Panc1 (cell line): ENCODE measurements at regions not wholly inside any gene's neighbourhood (a gene's known extent, or its start where the extent isn't known, plus 50 kb on each side); places are given as distances from the start of the nearest gene placed in this dataset.

Experiments
- CTCF ChIP-seq: fragments of 450-650 bp; IDR thresholded peaks from 2 replicates; pipeline ENCODE4 v1.5.1; 2017; ENCODE audit warnings: mild to moderate bottlenecking
- REST ChIP-seq, 2 experiments: IDR thresholded peaks; 2 replicates each; pipeline ENCODE4 v1.6.1; 2011 to 2012; ENCODE audit warnings: low read depth in 2 of 2, control low read depth in 1 of 2, low read length in 1 of 2, mild to moderate bottlenecking in 1 of 2, moderate library complexity in 1 of 2; ENCODE audit not compliant: insufficient read depth in 1 of 2

GRCh38 chr14:100399052-100399849 lies 76.1 kb downstream of the SLC25A47 start:
- TF ChIP-seq CTCF (no peak), REST (IDR thresholded peaks at IDR 0.05; ENCODE audit: insufficient read depth in 1 of 2, low read depth in 2 of 2, low read length in 1 of 2) (no peak)
